ENCODE measurements at regions not wholly inside any gene's neighbourhood (a gene's known extent, or its start where the extent isn't known, plus 50 kb on each side); places are given as distances from the start of the nearest gene placed in this dataset.

GRCh38 chr14:98404811-98405210, 867.2 kb downstream of the BCL11B start:
- ATAC-seq (ENCODE audit: low read depth) = no peak
- peaks cover 2% of the 10 kb centered on the region for H3K9me3 Mint-ChIP-seq
- intact Hi-C loops (cut with micrococcal nuclease) = no loop called here
- POLR2A ChIA-PET = no interaction called here
- H3K4me3 Mint-ChIP-seq = no peak overlapping the region
- no peak for TF ChIP-seq CTCF (IDR thresholded peaks at IDR 0.05)
- no peaks in the 10 kb centered on the region for H3K4me1 Mint-ChIP-seq
- no peak for DNase-seq
- CTCF ChIA-PET = no interaction called here
- no peak overlapping the region for H3K27ac Mint-ChIP-seq
- no peaks in the 10 kb centered on the region for H3K36me3 Mint-ChIP-seq (ENCODE audit: low read depth)
- H3K27me3 Mint-ChIP-seq = no peaks in the 10 kb centered on the region

- Mint-ChIP-seq H3K9me3 (peaks cover 2% of the 10 kb centered on the region), H3K4me3 (no peak overlapping the region), H3K27me3 (no peaks in the 10 kb centered on the region), H3K27ac (no peak overlapping the region), H3K4me1 (no peaks in the 10 kb centered on the region), H3K36me3 (ENCODE audit: low read depth) (no peaks in the 10 kb centered on the region)
- no peak for DNase-seq
- POLR2A ChIA-PET = no interaction called here
- intact Hi-C loops (cut with micrococcal nuclease) = no loop called here
- CTCF ChIA-PET = no interaction called here
- no peak for ATAC-seq (ENCODE audit: low read depth)
- TF ChIP-seq CTCF (IDR thresholded peaks at IDR 0.05) = no peak
Measured at GRCh38 chr14:98408024-98408555, 863.9 kb downstream of the BCL11B start.

GRCh38 chr14:98408713-98409112, 863.3 kb downstream of the BCL11B start:
- no peaks in the 10 kb centered on the region for H3K4me1 Mint-ChIP-seq
- intact Hi-C loops (cut with micrococcal nuclease) = no loop called here
- H3K27ac Mint-ChIP-seq = no peak overlapping the region
- ChIA-PET CTCF (no interaction called here), POLR2A (no interaction called here)
- no peaks in the 10 kb centered on the region for H3K27me3 Mint-ChIP-seq
- DNase-seq = no peak
- no peak for ATAC-seq (ENCODE audit: low read depth)
- peaks cover 2% of the 10 kb centered on the region for H3K9me3 Mint-ChIP-seq
- H3K36me3 Mint-ChIP-seq (ENCODE audit: low read depth) = no peaks in the 10 kb centered on the region
- no peak overlapping the region for H3K4me3 Mint-ChIP-seq
- no peak for TF ChIP-seq CTCF (IDR thresholded peaks at IDR 0.05)

- no peaks in the 10 kb centered on the region for H3K36me3 Mint-ChIP-seq (ENCODE audit: low read depth)
- CTCF ChIA-PET = no interaction called here
- no peak overlapping the region for H3K4me3 Mint-ChIP-seq
- H3K4me1 Mint-ChIP-seq = no peaks in the 10 kb centered on the region
- POLR2A ChIA-PET = no interaction called here
- no peak overlapping the region for H3K27ac Mint-ChIP-seq
- no peak for ATAC-seq (ENCODE audit: low read depth)
- no peaks in the 10 kb centered on the region for H3K9me3 Mint-ChIP-seq
- intact Hi-C loops (cut with micrococcal nuclease) = no loop called here
- no peak for DNase-seq
- no peaks in the 10 kb centered on the region for H3K27me3 Mint-ChIP-seq
- TF ChIP-seq CTCF (IDR thresholded peaks at IDR 0.05) = no peak
Measured at GRCh38 chr14:98411154-98411553, 860.8 kb downstream of the BCL11B start.

GRCh38 chr14:98412431-98412830, 859.6 kb downstream of the BCL11B start:
- ChIA-PET CTCF (no interaction called here), POLR2A (no interaction called here)
- Mint-ChIP-seq H3K4me3 (no peak overlapping the region), H3K4me1 (no peaks in the 10 kb centered on the region), H3K27ac (no peak overlapping the region), H3K9me3 (no peaks in the 10 kb centered on the region), H3K36me3 (ENCODE audit: low read depth) (no peaks in the 10 kb centered on the region), H3K27me3 (no peaks in the 10 kb centered on the region)
- no peak for ATAC-seq (ENCODE audit: low read depth)
- no peak for DNase-seq
- intact Hi-C loops (cut with micrococcal nuclease) = no loop called here
- TF ChIP-seq CTCF (IDR thresholded peaks at IDR 0.05) = no peak

Measured in activated B cell treated with CpG ODN at 0.5 μM for 24 hours (primary cell).